CD4-positive, alpha-beta T cell treated with Interleukin-10 for 1 hour (primary cell): ENCODE measurements at regions not wholly inside any gene's neighbourhood (a gene's known extent, or its start where the extent isn't known, plus 50 kb on each side); places are given as distances from the start of the nearest gene placed in this dataset.
"Not testable (repeated sequence)": the region's sequence is repeated elsewhere in the genome, so short reads cannot be mapped to it uniquely, and the experiment has no call there.

ENCODE experiments used
- DNase-seq: peaks from one replicate; pipeline ENCODE4 v3.0.0-alpha.2; 2020

DNA sequence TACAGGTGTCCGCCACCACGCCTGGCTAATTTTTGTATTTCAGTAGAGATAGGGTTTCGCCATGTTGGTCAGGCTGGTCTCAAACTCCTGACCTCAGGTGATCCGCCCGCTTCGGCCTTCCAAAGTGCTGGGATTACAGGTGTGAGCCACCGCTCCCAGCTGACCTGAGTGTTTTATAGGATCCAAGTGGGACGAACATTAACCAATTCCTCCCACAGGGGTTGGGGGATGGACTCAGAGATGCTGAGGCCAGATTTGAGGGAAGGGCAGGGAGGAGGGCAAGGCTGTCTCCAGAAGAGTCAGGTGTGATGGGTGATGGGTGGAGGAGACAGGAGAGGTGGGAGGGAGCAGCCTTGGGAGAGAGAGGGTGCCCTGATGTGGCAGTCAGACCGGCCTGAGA lies 65.0 kb upstream of the SMAD6 start:
- DNase-seq: not testable (repeated sequence)

DNA sequence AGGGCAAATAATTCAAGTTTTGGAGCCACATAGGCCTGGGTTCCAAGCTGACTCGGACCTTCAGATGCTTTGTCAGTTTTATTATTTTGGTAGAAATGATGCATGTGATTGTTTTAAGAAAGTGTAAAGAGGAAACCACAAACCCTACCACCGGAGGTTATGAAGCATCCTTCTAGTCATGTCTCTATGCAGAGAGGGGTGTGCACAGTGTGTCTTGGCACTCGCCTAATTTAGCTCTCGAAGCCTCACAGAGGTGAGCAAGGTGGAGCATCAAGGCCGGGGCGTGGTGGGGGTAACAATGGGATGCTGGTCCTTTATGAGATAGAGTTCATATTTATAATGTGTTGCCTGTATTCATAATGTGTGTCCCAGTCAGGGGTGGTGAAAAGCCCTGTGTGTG lies 63.7 kb upstream of the SMAD6 start:
- peak; percentile 10 for DNase-seq

DNA sequence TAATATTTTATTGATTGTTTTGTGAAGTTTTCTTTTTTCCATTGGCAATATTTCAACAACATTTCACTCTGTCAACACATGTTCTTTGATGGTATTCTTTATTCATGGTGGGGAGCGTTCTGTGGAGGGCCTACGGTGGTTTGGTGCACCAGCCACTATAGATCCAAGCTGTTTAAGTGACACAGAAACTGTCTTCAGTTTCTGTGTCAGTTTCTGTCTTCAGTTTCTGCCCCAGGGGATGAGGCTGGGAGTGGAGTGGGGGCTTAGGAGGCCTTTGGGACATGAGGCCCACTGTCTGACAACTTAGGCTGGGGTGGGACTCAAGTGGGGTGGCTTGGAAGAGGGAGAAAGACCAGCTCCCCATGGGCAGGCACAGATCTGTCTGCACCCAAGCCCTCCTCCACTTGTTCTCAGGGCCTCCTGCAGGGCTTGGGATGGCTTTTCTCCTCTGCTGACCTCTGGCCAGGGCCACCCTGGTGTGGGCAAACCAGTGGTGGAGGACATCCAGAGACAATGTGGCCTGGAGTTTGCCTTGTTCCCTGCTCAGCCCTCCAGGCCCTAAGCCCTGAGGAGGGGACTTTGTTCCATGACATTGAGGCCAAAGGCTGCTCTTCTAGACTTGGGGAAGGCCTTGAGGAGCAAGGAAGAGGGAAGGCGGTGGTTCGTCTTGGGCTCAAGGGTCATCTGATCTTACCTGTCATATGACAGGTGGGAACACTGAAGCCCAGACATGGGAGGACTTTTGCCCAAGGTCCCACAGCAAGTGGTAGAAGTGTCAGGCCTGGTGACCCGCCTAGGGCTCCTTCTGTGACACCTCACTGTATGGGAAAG lies 60.3 kb upstream of the SMAD6 start:
- DNase-seq: no peak

DNA sequence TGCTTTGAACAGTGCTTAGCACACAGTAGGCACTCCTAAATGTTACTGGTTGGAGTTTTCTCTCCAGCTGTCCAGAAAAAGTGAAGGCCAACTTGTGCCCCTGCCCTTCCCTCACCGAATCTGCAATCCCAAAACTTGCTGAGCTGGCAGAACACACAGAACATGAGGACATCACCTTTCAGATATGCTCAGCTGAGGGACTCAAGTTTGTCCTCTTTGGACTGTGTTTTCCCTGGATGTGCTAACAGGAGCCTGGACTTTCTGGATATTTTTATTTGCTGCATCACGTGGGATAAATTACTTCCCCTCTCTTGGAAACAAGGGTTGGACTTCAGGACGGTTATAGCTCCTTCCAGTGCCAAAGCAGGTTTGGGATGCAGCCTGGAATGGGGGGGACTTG lies 59.5 kb upstream of the SMAD6 start:
- no peak for DNase-seq

DNA sequence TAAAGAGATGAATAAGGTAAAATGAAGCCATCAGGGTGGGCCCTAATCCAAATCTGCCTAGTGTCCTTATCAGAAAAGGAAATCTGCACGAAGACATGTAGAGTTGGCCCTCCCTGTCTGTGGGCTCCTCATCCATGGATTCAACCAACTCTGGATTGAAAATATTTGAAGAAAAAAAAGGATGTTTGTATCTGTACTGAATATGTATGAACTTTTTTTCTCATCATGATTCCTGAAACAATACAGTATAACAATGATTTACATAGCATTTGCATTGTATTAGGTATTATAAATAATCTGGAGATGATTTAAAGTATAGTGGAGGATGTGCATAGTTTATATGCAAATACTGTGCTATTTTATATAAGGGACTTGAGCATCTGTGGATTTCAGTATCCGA lies 59.0 kb upstream of the SMAD6 start:
- DNase-seq: no peak

DNA sequence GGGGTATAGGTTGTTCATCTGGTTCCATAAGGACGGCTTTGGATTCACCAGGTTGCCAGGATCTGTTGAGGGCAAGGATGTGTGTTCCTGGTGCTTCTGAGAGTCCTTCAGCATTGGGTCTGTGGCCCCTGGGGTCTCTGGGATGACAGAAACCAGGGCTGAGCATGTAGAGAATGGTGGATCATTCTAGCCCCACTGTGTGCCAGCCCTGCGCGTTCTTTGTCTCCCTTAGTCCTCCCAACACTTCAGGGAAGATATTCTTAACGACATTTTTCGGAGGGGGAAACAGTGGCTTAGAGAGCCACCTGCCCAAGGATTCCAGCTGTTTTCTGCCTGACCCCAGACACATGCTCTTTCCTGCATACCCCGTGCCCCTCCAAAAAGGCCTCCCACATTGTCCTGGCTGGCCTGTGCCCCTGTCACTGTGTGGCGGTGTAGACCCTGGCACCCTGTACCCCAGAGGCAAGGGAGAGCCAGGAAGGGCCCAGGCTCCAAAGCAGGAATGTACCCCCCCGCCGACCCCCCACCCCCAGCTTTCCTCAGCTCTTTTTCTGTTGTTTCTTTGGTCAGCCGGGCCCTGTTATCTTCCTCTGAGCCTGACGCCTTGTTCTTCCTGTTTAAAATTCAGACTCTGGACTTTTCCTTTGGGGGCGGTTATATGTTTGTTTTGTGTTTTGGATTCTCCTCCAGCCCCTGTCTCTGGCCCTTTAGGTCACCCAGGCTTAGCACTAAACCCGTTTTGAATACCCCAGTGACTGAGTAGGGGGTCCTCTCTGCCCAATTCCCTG lies 57.8 kb upstream of the SMAD6 start:
- no peak for DNase-seq

DNA sequence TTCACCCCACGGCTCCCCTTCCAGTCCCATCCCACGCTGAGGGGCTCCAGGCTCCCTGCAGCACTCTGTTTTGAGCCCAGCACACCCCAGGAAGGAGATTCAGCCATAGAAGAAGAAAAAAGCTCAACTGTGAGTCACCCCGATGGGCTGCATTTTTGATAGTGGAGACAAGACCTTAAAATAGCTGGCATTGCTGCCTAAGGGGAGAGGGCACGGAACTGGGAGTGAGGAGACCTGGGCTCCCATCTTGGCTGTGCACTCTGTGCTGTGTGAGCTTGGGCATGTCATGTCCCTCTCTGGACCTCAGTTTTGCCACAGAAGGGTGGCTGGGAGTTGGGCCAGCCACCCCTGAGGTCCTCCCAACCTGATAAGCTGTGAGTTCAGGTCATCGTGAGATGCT lies 57.2 kb upstream of the SMAD6 start:
- no peak for DNase-seq

DNA sequence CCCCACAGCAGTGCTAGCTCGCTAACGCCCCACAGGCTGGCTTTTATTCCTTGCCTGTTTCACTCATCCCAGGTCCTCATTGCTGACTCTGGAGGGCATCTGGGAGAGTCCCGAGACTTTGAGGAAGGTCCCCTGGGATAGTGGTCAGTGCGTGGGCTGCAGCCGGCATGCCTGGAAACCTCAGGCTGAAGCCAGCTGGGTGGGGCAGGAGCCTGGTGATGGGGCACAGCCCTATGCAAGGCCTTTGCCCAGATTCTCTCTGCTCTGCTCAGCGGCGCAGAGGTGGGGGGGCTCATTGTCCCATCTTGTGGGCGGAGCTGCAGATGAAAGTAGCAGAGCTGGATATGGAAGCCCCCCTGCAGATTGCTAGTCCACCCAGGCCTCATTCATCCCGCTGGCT lies 55.7 kb upstream of the SMAD6 start:
- DNase-seq: no peak

DNA sequence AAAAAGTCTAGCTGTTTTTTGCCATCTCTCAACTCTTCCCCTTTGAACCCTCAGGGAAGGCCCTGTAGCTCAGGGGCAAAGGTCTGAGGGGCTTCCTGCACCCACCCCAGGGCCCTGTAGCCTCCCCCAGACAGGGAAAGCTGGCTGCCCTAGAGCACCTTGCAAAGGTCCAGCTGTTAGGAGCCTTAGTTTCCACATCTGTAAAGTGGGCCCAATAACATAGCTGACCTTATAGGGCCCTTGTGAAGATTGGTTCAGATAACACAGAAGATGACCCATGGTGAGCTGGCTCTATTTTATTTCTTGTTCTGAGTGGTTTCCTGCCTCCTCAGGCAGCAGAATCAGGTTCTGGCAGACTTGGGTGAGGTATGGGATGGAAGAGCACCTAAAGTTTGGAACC lies 55.2 kb upstream of the SMAD6 start:
- DNase-seq: no peak

DNA sequence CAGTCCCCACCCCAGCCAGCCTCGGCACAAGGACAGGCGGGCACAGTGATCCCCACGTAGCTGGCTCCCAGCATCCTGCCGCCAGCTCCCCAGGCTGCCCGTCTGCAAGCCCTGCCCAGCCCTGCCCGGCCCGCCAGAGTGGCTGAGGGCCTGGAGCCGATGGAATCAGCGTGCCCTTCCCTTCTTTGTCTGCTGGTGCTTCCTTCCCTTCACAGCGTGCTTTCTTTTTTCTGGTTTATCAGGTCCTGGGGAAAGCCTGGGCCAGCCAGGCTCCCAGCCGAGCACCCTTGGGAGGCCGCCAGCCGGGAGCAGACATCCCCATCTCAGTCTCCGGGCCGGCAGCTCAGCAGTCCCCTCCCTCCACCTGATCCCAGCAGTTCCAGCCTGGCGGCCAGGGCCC lies 54.7 kb upstream of the SMAD6 start:
- DNase-seq: no peak

DNA sequence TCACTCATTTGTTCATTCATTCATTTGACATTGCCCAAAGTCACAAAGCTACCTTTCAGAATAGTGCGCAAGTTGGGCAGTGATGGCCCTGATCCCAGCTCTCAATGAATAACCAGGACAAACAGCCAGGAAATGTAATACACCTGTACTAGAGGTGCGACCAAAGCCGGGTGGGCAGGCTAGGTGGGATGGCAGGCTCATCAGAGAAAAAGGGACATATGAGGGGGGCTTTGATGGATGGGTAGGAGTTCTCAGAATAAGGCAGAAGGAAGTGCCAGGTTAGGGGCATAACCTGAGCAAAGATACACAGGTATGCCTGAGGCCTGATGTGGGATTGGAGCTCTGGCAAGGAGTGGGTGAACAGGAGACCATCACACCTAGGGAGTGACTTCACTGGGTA lies 53.4 kb upstream of the SMAD6 start:
- DNase-seq: no peak

DNA sequence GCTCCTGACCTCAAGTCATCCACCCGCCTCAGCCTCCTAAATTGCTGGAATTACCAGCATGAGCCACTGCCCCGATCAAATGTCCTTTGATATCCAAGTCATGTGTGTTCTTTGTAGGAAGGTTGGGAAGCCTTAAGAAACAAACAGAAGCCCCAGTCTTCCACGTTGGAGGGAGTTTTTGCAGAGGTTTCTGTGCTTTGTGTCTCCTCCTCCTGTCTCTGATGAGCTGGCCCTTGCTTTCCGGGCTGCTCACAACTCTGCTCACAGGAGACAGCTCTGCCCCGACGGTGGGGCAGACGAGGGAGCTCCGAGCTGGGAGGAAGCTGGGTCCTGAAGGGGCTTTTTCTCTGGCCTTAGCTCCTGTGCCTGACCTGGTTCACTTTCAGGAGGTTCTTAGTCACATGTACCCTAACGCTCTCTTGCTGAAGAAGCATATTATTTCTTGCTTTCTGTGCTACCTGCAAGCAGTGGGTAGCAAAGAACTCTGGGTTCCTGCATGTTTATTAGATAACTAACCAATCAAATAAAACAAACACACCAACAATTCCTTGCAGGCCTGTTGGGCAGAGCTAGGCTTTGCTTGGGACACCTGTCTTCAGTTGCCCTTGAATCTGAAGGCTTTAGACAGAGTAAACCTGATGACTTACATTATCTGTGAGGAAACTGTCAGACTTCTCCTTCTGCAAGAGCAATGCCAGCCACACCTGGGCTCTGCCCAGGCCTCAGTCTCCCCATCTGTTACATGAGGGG lies 52.6 kb upstream of the SMAD6 start:
- DNase-seq: no peak

DNA sequence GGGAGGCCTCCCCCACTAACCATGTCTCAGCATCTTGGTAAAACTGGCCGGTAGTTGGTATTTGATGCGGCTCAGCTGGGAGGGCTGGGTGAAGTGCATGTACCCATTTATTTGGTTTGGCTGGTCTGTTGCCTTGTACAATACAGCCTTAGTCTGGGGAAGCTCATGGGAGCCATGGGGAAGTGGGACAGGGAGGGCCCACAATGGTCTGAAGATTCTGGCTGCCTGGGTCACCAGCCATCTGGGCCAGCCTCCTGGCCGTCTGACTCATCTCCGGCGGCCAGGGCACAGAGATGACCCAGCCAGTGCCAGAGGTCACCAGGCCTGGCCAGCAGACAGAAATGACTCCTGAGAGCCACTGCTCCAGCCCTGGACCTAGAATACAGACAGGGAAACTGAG lies 51.6 kb upstream of the SMAD6 start:
- DNase-seq: no peak

DNA sequence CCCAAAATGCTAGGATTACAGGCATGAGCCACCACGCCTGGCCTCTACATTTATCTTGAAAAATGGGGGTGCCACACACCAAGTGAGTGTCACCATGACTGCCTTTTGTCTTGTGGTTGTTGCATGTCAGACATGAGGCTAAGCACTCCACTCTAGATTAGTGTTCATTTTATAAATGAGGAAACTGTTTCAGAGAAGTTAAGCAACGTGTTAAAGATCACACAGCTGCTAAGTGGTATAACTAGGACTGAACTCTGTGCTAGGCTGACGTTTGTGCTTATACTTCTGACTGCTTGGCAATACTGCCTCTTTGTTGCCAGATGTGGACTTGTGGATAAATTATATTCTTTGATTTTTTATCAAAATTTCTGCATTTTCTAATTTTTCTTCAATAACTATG lies 50.8 kb upstream of the SMAD6 start:
- DNase-seq: no peak

DNA sequence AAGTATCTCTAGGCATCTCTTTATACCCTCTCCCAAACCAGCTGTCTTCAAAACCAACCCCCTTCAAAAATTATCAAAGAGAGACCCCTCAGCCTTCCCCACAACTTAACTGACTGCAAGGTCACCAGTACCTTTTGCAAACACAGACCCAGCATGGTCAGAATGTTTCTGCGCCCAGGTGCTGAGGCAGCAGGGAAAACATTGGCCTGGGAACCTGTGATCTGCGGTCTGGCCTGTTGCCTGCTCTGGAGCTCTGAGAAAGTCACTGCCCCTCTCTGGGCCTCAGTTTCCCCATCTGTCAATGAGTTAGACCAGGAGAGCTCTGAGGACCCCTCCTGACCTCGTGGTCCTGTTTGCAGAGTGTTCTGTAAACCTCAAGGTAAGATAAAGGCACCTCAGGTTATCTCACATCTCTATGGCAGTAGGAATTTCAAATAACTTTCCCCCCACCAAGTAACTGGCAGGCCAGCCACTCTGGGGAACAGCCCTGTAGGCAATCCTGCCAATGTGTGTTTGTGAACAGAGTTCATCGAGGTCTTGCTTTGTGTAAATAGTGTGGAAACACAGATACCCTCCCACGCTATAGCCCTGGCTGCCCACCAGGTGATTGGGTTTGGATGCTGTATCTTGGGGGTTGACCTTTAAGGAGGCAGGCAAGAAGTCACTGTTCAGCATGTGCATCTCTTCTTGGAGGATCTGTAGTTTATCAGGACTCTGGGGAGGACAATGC lies 50.0 kb upstream of the SMAD6 start:
- no peak for DNase-seq
